ENCODE measurements at regions not wholly inside any gene's neighbourhood (a gene's known extent, or its start where the extent isn't known, plus 50 kb on each side); places are given as distances from the start of the nearest gene placed in this dataset.

DNA sequence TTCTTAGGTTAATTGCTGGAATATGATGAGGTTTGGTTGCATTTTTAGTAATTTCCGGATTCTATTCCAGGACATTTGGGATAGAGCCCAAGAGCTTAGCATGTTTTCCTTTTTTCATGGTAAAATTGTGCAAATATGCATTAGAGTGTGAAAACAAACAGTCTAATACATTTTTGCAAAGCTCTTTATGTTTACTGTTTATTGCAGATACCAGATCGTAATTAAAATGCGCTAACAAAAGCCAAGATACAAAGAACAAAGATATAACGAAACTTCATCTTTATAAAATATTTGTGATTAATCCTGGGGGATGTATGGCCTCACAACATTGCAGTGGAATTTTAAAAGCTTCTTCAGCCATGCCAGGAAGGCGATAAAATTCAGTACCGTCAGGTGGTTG, 94.5 kb upstream of the TBC1D5 start:
- no peaks in the 10 kb centered on the region for H3K79me2 ChIP-seq (ENCODE audit: insufficient read depth, low read length)
- no peak overlapping the region for H3K23ac ChIP-seq (ENCODE audit: insufficient read length, low read depth, low read length)
- peaks cover 2 to 10% of the 10 kb centered on the region in 2 experiments; a peak in 2 of 4 replicates for H3K4me1 Mint-ChIP-seq

More for the DNA sequence above, 94.5 kb upstream of the TBC1D5 start:
- no peak overlapping the region for H3K4me2 ChIP-seq (ENCODE audit: insufficient read depth, insufficient read length, low read length)
- TF ChIP-seq CTCF (conservative IDR thresholded peaks at IDR 0.05), result no peak
- H3K4ac ChIP-seq (ENCODE audit: low read depth, low read length), result no peak overlapping the region
- H3K27me3 ChIP-seq (ENCODE audit: insufficient read depth, low read length), result no peaks in the 10 kb centered on the region
- no peak overlapping the region for H3K9ac ChIP-seq (ENCODE audit: extremely low read depth, insufficient read length, low read length)
- Mint-ChIP-seq H3K9me3 (no peaks in the 10 kb centered on the region), H3K27ac (no peak overlapping the region), H3K27me3 (ENCODE audit: low read depth) (peaks cover 2% of the 10 kb centered on the region; the same call in 1 of the 2 replicates), H3K4me3 (no peak overlapping the region), H3K36me3 (ENCODE audit: insufficient read depth in 1 of 3, low read depth in 3 of 3) (no peaks in the 10 kb centered on the region)
- H4K91ac ChIP-seq (ENCODE audit: insufficient read length, low read depth, low read length), result no peak overlapping the region
- no peak overlapping the region for H3K56ac ChIP-seq (ENCODE audit: insufficient read length, low read depth, low read length)
- no peak for DNase-seq
- no peak overlapping the region for H2BK12ac ChIP-seq (ENCODE audit: insufficient read length, low read depth, low read length)
- H2BK20ac ChIP-seq (ENCODE audit: low read depth, low read length, poor library complexity, severe bottlenecking), result no peak overlapping the region
- no peaks in the 10 kb centered on the region for H4K20me1 ChIP-seq (ENCODE audit: control insufficient read depth, insufficient read depth, insufficient read length)
- H3T11ph ChIP-seq (ENCODE audit: low read length), result no peak overlapping the region
- H3K14ac ChIP-seq (ENCODE audit: insufficient read depth, low read length), result no peak overlapping the region
- no peak overlapping the region for H2AK5ac ChIP-seq (ENCODE audit: insufficient read length, low read length)
- no peaks in the 10 kb centered on the region for H3K79me1 ChIP-seq (ENCODE audit: insufficient read depth, low read depth, low read length, poor library complexity, severe bottlenecking)
- no CpG with 5 or more reads among the region's 6 CpGs for WGBS (ENCODE audit: extremely low coverage, insufficient read length, low lambda C conversion rate)
- H2BK5ac ChIP-seq (ENCODE audit: insufficient read length, low read length), result no peak overlapping the region
- no peak overlapping the region for H2AFZ ChIP-seq (ENCODE audit: low read length)
- H3K27ac ChIP-seq (ENCODE audit: insufficient read length, low read depth, low read length), result no peak overlapping the region
- H3K4me1 ChIP-seq (ENCODE audit: insufficient read depth, low read length), result no peaks in the 10 kb centered on the region
- H4K5ac ChIP-seq (ENCODE audit: insufficient read length, low read depth, low read length), result no peak overlapping the region
- no peak overlapping the region for H2BK120ac ChIP-seq (ENCODE audit: low read depth, low read length, poor library complexity, severe bottlenecking)
- no peaks in the 10 kb centered on the region for H3K23me2 ChIP-seq (ENCODE audit: insufficient read length, low read depth, low read length, poor library complexity, severe bottlenecking)
- no peaks in the 10 kb centered on the region for H3K9me3 ChIP-seq (ENCODE audit: control insufficient read depth, low read depth, low read length)
- no peak overlapping the region for H3K18ac ChIP-seq (ENCODE audit: insufficient read length, low read depth, low read length)
- H2BK15ac ChIP-seq (ENCODE audit: low read depth, low read length), result no peak overlapping the region
- no peak overlapping the region for H4K8ac ChIP-seq (replicated peaks; ENCODE audit: insufficient read length, low read depth, low read length)
